ENCODE measurements at regions not wholly inside any gene's neighbourhood (a gene's known extent, or its start where the extent isn't known, plus 50 kb on each side); places are given as distances from the start of the nearest gene placed in this dataset.

GRCh38 chr22:26964642-26965041 lies 307.3 kb downstream of the MIAT start:
- TF ChIP-seq, protein P1, sequence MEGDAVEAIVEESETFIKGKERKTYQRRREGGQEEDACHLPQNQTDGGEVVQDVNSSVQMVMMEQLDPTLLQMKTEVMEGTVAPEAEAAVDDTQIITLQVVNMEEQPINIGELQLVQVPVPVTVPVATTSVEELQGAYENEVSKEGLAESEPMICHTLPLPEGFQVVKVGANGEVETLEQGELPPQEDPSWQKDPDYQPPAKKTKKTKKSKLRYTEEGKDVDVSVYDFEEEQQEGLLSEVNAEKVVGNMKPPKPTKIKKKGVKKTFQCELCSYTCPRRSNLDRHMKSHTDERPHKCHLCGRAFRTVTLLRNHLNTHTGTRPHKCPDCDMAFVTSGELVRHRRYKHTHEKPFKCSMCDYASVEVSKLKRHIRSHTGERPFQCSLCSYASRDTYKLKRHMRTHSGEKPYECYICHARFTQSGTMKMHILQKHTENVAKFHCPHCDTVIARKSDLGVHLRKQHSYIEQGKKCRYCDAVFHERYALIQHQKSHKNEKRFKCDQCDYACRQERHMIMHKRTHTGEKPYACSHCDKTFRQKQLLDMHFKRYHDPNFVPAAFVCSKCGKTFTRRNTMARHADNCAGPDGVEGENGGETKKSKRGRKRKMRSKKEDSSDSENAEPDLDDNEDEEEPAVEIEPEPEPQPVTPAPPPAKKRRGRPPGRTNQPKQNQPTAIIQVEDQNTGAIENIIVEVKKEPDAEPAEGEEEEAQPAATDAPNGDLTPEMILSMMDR (IDR thresholded peaks at IDR 0.05) = no peak
- TF ChIP-seq POLR2A (IDR thresholded peaks at IDR 0.05) = no peak
